ENCODE measurements at regions not wholly inside any gene's neighbourhood (a gene's known extent, or its start where the extent isn't known, plus 50 kb on each side); places are given as distances from the start of the nearest gene placed in this dataset.

- no peak for TF ChIP-seq CTCF (IDR thresholded peaks at IDR 0.05; ENCODE audit: low read depth, low read length)
- no peak for TF ChIP-seq EZH2phosphoT487 (IDR thresholded peaks at IDR 0.05; ENCODE audit: low read depth)
Measured at GRCh38 chr3:27644941-27645340, 77.2 kb downstream of the EOMES start.

Measured in OCI-LY3 (cell line).